Fibroblast of peridontal ligament (primary cell): ENCODE measurements at regions not wholly inside any gene's neighbourhood (a gene's known extent, or its start where the extent isn't known, plus 50 kb on each side); places are given as distances from the start of the nearest gene placed in this dataset.

Experiments used
- DNase-seq: peaks from one replicate; pipeline ENCODE4 v3.0.0-alpha.2; 2010; ENCODE audit errors: extremely low read depth

GRCh38 chr4:128528793-128529553, 241.4 kb upstream of the PGRMC2 start:
- DNase-seq: peak; percentile 97

GRCh38 chr4:128527946-128528576, 240.4 kb upstream of the PGRMC2 start:
- DNase-seq: no peak

- no peak for DNase-seq
These were observed 239.7 kb upstream of the PGRMC2 start for GRCh38 chr4:128527351-128527750.

GRCh38 chr4:128525992-128526630, 238.5 kb upstream of the PGRMC2 start:
- DNase-seq: peak; percentile 56

- DNase-seq: no peak
These were observed 237.8 kb upstream of the PGRMC2 start for GRCh38 chr4:128525387-128525786.

- DNase-seq: peak; percentile 86
These were observed 236.7 kb upstream of the PGRMC2 start for GRCh38 chr4:128524311-128524710.

- peak; percentile 25 for DNase-seq
These were observed 234.1 kb upstream of the PGRMC2 start for GRCh38 chr4:128521648-128522111.

- DNase-seq: peak; percentile 67
These were observed 233.5 kb upstream of the PGRMC2 start for GRCh38 chr4:128521156-128521555.

GRCh38 chr4:128519163-128519830, 231.7 kb upstream of the PGRMC2 start:
- peak; percentile 36 for DNase-seq

GRCh38 chr4:128517739-128518510, 230.3 kb upstream of the PGRMC2 start:
- peak; percentile 94 for DNase-seq

- DNase-seq: peak; percentile 92
These were observed 229.6 kb upstream of the PGRMC2 start for GRCh38 chr4:128517096-128517738.

GRCh38 chr4:128516301-128516969, 228.8 kb upstream of the PGRMC2 start:
- peak; percentile 99 for DNase-seq

- peak; percentile 75 for DNase-seq
These were observed 226.3 kb upstream of the PGRMC2 start for GRCh38 chr4:128513664-128514484.

- DNase-seq: peak; percentile 18
These were observed 225.2 kb upstream of the PGRMC2 start for GRCh38 chr4:128512767-128513322.

- peak; percentile 71 for DNase-seq
These were observed 224.5 kb upstream of the PGRMC2 start for GRCh38 chr4:128512161-128512560.

- DNase-seq: no peak
These were observed 223.2 kb upstream of the PGRMC2 start for GRCh38 chr4:128510850-128511249.

GRCh38 chr4:128502818-128503527, 215.4 kb upstream of the PGRMC2 start:
- no peak for DNase-seq

GRCh38 chr4:128501239-128501638, 213.6 kb upstream of the PGRMC2 start:
- no peak for DNase-seq
